ENCODE measurements at regions not wholly inside any gene's neighbourhood (a gene's known extent, or its start where the extent isn't known, plus 50 kb on each side); places are given as distances from the start of the nearest gene placed in this dataset.
"Not testable (repeated sequence)": the region's sequence is repeated elsewhere in the genome, so short reads cannot be mapped to it uniquely, and the experiment has no call there.

DNA sequence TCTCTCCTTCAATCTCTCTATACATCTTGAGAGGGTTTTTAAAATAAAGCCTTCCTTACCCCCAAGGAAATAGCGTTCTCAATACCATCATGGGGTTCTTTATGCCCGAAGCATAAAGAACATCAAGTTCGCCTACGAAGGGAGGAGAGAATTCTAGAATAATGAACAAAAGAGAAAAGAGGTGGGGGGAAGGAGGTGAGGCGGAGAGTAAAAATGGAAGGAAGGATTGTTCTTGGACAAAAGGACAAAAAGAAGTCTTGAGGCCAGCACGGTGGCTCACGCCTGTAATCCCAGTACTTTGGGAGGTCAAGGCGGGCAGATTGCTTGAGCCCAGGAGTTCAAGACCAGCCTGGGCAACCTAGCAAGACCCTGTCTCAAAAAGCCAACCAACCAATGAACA lies 319.8 kb upstream of the NCKAP5 start:
- no peak for DNase-seq

DNA sequence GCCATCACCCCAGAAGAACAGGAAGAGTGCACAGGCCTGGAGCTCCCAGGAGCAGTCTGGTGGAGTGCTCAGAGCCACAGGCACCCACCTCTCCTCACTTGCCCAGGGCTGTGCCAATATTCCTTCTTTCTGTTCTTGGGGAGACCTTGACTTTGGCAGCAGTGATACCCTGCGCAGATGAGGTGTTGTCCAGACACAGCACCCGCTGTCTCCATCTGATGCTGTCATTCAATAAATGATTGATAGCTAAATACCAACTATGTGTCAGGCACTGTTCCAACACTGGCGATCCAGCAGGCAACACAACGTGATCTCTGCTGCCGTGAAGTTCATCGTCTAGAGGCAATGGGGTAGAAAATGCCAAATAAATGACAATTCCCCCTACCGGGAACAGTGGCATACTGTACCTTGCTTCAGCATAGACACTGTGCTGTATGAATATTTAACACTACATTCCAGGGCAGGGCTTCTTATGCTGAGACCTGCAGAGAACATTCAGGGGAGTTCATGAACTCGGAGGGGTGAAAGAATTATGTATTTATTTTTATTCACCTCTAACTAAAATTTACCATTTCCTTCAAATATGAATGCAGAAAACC lies 320.5 kb upstream of the NCKAP5 start:
- no peak for DNase-seq

DNA sequence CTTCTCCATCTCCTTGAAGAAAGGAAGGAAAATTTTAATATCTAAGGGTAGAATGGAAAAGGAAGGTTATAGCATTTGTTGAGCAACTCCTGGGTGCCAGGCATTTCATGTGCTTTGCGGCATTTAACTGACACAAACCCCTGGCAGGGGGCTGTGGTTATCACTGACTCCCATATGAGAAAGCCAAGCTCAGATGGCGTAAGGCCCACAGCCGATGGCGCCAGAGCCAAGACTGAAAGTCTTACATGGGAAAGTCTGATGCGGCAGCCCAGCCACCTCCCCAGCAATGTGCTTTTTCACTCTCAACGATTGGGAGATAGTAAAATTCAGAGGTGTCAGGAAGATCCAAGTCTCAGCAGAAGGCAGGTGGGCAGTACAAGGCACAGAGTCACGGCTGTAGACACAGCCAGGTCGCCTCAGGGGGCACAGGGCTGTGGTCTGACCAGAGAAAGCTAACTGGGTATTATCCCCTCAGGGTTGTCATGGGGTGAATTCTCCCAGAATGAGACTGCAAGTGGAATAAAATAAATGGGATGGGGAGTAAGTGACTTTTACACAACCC lies 324.2 kb upstream of the NCKAP5 start:
- DNase-seq = no peak

DNA sequence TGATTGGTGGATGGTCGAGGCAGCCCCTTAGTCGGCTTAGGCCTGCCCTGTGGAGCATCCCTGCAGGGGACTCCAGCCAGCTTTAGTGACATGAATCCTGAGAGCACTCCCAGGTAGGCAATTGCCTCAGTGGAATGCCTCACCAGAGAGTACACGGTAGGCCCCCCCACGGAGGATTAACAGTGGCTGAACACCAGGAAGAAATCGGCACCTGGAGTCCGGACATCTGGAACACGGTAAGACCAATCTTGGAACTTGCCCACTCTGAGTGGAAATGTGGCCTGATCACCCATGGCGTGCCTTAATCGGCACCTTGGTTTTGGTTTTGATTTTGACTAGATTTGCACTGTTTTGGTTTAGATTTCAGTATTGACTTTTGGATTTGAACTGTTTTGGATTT lies 326.2 kb upstream of the NCKAP5 start:
- no peak for DNase-seq

DNA sequence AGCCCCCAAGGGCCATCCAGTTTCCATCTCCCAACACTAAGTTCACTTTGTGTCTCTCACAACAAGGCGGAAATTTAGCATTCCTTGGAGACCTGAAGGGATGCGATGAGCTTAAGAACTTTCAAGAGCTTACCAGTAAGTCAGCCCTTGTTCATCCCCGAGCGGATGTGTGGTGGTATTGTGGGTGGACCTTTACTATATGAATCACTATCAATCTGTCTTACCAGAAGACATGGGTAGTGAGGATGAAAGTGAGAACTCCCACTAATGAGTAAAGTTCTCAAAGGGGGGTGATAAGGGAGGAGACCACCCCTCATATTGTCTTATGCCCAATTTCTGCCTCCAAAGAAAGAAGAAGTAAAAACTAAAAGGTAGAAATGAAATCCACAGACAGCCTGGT lies 329.6 kb upstream of the NCKAP5 start:
- DNase-seq = not testable (repeated sequence)

DNA sequence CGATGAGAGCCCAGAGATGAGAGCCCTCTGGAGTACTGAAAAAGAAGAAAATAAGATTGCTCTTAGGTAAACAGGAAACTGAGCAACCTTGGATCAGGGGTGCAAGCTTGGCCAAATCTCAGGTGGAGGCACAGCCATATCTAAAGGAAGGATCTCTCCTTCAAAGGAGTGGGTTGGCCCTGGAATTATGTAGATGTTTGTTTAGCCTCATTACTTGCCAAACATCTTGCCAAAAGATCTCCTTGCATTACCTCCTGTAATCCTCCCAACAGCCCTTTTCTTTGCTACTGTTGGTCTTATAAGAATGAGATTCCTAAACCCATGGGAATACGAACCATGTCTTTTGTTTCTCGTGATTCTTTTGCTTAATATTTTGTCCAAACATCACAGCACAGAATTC lies 332.6 kb upstream of the NCKAP5 start:
- DNase-seq = no peak

DNA sequence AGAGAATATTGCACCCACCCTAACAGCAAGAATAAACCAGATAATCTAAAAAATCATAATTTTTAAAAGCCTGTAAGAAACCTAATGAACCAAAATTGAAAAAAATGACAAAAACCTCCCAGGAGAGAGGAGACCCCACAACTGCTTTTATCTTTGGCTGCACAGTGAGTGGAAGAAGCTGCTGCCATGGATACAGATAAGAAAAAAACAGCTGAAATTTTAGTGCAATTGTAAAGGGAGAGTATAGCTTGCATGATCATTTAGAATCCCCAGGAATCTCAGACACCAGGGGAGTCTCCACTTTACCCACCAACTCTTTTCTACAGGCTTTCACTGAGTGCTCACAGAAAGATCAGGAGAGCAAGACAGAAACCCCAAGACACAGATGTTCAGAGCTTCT lies 338.1 kb upstream of the NCKAP5 start:
- no peak for DNase-seq

DNA sequence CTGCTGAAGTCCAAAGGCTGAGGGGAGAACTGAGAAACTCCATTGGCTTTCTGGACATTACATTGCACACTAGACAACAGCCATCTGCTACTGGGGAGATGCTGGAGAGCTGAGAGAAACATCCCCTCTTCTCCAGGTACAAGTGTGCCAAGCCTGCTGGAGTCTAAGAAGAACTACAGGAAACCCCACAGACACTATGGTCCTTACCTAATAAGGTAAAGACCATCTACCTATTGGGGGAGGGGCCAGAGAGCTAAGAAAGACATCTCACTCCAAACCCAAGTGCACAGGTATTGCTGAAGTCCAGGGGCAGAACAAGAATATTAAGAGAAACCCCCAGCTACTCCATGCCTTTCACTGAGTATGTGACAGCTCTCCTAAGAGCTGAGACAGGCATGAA lies 338.7 kb upstream of the NCKAP5 start:
- DNase-seq = no peak

DNA sequence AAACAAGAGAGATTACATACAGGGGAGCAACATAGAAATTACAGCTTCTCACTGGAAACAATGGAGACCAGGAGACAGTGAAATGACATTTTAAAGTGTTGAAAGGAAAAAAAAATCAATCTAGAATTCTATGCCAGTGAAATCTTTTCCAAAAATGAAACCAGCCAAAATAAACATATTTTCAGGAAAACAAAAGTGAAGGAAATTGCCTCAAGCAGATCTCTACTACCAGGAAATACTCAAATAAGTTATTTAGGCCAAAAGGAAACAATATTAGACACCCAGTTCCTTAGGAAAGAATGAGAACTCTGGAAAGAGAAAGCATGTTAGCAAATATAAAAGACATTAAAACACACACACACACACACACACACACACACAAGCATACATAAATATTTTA lies 339.9 kb upstream of the NCKAP5 start:
- DNase-seq = no peak

DNA sequence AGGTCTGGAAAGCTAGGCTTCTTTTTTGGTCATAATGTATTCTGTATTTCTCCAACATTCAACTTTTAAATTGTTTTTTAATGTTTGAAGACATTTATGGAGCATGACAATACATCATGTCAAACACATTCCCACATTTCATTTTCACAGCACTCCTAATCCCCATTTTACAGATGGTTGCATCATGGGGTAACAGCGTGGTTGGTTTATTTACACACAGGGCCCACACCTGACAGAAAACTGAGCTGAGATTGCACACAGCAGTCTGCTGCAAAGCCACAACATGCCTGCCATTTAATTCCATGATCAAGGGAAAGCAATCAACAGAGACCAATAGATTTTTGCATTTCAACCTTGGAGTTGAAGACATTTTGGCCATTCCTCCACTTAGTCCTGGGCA lies 335.7 kb upstream of the MGAT5 start:
- DNase-seq = no peak

DNA sequence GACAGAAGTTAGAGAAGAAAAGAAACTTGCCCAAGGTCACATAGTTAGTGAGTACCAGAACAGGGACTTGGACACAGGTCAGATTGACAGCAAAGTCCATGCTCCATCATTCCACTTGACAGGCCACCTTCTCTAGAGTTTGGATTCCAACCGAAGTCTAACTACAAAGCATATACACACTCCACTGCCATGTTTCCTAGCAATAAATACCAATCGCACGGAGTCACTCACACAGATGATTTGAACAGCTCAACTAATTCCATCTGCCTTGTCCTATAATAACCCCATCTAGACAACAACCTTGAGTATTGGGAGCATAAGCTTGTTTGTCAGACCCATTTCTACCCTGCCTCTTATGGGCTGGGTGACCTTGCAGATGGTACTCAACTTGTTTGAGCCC lies 334.6 kb upstream of the MGAT5 start:
- DNase-seq = no peak

DNA sequence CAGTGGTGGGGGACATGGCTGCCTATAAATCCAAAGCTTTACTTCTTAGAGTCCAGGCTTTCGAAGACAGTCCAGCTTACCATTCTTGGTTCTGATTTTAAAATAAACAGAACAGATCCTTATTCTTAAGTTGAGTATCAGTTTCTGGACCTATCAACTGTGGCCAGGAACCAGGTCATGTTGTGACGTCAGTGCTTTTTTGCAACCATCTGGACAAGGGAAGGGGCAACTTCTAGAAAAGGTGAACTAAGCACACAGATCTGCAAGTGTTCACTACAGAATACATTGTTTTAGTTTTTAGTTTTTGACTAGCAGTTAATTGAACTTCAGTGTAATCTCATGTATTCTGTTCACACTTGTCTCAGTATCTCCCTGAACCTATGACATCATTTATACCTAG lies 326.0 kb upstream of the MGAT5 start:
- no peak for DNase-seq

DNA sequence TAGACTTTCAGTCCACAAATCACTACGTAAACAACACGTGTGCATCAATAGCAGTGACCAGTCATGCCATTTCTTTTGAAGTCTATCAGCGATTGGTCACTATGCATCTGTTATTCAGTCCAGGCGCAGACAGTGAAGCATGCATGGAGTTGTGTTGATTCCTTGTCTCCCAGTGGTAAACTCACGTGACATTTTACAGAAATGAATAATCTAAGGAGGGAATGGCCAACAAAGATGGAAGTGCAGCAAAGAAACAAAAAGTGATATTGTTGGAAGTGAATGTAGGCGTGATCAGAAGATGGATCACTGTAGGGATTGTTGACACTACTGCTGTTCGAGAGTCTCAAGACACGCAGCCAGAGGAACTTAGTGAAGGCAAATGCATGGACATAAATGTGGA lies 317.8 kb upstream of the MGAT5 start:
- DNase-seq = no peak

DNA sequence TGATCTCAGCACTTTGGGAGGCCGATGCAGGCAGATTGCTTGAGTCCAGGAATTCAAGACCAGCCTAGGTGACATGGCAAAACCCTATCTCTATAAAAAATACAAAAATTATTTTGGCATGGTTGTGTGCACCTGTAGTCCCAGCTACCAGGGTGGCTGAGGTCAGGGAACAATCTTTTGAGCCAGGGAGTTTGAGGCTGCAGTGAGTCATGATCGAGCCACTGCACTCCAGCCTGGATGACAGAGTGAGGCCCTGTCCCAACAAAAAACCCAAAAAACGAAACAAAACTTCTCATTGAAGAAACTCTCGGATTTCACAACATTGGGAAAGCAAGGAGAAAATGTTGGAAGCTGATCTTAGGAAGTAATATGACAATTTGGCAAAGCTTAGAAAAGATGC lies 317.3 kb upstream of the MGAT5 start:
- no peak for DNase-seq

DNA sequence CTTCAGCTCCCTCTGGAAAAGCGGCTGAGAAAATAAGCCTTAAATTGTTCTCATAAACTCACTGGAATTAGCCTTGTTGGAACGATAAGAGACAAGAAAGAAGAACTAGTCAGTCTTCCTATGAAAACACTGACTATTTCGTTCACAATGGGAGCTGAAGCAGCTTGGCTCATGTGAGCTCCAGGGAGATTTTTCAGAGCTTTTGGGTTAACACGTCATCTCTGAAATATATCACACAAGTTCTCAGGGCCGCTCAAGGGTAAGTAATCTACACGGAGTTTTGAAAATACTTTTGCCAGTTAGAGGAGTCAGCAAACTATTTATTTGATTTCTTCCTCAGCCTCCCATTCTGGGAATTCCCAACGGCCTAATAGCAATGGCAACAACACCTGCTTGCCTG lies 316.2 kb upstream of the MGAT5 start:
- DNase-seq = no peak

DNA sequence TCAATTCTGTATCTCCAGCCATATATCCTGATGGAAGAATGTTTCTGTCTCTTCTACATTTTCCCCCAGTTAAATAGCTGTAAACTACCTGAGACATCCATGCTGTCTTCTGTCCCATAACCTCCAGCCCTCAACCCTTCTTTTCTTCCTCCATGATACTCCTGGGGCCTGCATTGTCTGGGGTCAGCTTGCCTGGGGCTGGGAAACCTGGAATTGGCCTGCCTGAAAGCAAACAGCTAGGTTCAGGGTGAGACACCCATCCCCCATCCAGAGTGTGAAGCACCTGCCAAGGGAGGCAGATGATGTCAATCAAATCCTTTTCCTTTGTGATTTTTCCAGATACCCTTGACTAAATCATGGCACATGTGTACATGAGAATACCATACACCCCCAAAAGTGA lies 313.7 kb upstream of the MGAT5 start:
- DNase-seq = no peak

DNA sequence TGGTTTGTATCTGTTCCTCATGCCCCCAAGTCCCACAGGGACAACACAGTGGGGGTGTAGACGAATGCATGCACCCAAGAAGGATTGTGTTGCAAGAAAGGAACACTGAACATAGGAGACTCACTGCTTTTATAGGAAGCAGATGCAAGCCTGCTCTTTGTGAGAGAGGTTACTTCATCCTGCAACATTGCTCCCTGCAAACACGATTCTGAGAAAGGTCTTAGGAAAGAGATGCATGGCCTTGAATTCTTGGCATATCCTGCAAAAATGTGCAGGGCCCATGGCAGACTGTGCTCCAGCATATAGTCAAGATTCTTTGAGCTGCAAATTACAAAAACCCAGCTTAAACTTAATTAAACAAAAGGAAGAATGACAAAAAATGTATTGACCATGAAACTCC lies 312.2 kb upstream of the MGAT5 start:
- DNase-seq = no peak

DNA sequence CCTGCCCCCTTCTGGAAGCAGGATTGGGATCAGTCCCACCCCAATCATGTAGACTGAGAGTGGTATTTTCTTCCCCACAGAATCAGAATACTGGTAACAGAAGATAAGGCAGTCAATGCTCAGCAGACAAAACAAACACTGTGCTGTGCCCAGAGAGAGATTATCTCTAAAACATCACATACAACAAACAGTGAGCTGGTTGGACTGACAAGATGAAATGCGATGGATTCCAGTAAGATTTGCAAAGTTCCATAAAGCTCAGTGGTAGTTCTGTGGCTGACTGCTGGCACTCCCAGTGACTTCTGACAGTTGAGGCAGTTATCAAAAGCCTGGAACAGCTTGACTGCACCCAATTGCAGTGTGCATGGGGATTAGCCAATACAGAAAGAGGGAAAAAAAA lies 311.5 kb upstream of the MGAT5 start:
- DNase-seq = no peak

DNA sequence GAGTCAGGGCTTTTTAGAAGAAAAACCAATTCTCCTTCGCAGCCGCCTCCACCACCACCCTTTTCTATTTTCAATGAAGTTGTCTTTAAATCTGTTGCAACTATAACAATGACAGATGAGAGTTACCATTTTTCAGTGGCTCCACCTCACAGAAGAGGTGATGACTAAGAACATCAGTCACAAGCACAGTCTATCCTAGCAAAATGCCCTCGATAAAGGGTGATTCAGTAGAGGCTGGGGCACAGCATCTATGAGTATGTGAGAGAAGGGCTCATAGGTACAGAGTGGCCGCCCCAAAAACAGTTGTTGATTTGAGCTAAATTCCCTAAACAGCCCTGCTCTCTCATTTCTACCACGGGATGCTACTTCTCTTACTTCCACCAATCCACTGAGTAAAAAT lies 310.8 kb upstream of the MGAT5 start:
- DNase-seq = no peak

DNA sequence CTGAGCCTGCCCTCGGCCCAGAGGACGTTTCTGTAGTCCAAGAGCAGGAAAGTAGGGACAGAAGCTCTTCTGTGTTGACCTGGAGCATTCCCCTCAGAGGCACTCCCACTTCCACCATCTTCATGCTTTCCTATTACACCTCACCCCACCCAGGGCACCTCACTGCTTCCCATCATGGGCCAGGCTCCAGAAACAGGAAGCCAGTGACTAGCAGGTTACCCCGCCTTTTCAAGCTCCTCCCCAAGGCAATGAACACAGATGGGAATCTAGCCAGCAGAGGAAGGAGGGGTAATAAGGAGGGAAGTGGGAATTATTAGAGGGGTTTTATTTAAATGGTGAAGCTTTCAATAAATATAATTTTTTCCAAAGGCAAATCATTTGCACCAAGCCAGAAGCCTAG lies 308.8 kb upstream of the MGAT5 start:
- no peak for DNase-seq

DNA sequence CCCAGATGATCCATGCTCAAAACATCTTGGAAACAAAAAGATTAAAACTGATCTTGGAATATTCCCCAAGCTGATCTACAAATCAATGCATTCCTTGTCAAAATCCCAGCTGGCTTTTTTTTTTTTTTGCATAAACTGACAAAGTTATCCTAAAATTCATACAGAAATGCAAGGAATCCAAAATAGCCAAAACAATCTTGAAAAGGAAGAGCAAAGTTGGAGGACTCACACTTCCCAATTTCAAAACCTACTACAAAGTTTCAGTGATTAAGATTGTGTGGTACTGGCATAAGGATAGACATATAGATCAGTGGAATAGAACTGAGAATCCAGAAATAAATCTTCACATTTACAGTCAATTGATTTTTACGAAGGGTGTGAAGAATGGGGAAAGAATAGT lies 306.8 kb upstream of the MGAT5 start:
- no peak for DNase-seq

DNA sequence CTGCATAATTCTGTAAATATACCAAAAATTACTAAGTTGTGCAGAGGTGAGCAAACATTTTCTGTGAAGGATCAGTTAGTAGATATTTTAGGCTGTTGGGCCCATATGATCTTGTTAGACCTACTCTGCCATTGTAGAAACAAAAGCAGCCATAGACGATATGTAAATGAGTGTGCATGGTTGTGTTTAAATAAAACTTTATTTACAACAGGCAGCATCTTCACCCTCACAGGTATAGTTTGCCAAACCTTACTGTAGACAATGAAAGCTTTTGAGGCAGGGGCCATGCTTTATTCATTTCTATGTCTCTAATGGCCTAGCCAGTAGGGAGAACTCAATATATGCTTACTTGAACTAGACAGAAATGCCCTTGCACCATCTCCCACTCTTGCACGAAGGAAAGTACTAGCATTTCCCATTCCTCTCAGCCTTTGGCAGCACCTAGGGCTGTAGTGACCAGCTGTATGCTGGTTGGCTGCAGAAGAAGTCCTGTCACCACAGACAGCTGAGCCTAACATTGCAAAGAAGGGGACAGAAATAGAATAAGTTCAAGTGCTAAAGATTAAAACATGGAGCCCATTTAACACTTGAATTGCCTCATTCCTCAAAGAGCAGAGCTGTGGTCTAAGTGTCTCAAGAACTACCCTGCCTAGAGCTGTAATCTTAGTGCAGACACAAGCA lies 305.1 kb upstream of the MGAT5 start:
- DNase-seq = no peak

DNA sequence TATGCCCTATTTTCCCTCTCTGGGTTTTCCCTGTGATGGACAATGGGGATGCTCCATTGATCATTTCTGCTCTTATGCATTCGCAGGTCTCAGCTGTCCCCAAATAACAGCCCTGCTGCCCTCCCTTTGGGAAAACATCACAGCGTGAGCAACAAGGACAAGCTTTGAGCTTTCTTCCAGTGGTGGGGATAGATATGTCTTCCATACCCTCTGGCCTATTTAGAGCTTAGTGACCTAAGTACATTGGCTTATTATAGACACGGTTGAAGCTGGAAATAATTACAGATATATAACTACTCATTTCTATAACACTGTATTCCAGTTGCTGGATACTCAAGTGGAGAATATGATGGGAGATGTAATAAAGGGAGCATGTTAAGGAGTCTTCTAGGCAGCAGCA lies 304.3 kb upstream of the MGAT5 start:
- DNase-seq = no peak

DNA sequence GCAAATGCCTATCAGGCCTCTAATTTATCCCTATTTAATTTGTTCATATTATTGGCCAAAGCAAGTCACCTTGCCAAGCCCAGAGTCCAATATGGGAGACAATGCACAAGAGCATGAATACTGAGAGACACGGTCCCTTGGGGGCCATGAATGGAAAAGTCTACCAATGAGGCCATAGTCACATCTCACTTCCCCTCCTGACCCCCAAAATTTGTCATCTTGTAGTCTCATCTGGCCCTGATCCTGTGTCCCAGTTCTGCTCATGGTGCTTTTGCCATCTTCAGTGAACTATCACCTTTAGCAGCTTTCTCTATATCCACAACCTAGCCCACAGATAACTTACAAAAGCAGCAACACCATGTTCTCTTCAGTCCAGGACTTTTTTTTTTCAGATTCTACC lies 302.7 kb upstream of the MGAT5 start:
- DNase-seq = no peak

DNA sequence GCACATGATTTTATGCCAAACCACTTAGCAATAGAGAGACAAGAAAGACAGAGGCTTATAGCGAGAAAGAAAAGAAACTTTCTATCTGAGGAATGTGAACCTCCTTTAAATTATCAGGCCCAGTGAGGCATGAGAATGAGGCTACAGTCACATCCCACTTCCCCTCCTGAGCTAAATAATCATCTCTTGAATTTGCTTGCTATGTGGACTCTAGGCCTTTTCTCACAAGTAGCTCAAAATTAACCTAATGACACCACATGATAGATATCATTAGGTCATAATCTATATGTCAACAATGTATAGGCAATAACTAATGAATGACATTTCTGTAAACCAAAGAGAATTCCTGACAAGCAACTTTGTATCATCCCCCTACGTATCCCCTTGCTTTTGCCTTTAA lies 301.5 kb upstream of the MGAT5 start:
- no peak for DNase-seq
